Kidney (tissue), 13 donors: ENCODE measurements at regions not wholly inside any gene's neighbourhood (a gene's known extent, or its start where the extent isn't known, plus 50 kb on each side); places are given as distances from the start of the nearest gene placed in this dataset.

Source experiments
- DNase-seq, 5 donors: peaks; one replicate each; pipeline ENCODE4 v3.0.0-alpha.2; 2013 to 2020
- FAIRE-seq: peaks from 2 replicates; lab custom pipeline; 2012; peaks lifted over from hg19 to GRCh38; lab: Jason Lieb, UNC
- H3K27ac ChIP-seq, 2 donors: one replicate each; pipeline ENCODE4 v1.7.0; 2013; ENCODE audit warnings: low read depth in 2 of 2, low read length in 2 of 2, inconsistent platforms in 1 of 2
- H3K27me3 ChIP-seq: one replicate; pipeline ENCODE4 v1.7.1; 2013; ENCODE audit warnings: low read length, inconsistent platforms; ENCODE audit not compliant: control insufficient read depth, insufficient read depth
- H3K36me3 ChIP-seq, 3 donors: one replicate each; pipeline versions ENCODE4 v1.7.0 to v1.7.1; 2013; ENCODE audit warnings: low read length in 3 of 3, control low read depth in 1 of 3, inconsistent platforms in 1 of 3; ENCODE audit not compliant: insufficient read depth in 3 of 3, control insufficient read depth in 2 of 3
- H3K4me1 ChIP-seq, 3 donors: one replicate each; pipeline versions ENCODE4 v1.7.0 to v1.7.1; 2013; ENCODE audit warnings: low read length in 3 of 3, inconsistent platforms in 1 of 3, low read depth in 1 of 3; ENCODE audit not compliant: control insufficient read depth in 2 of 3, insufficient read depth in 2 of 3
- H3K4me3 ChIP-seq, 3 donors: one replicate each; pipeline versions ENCODE4 v1.7.0 to v1.8.1; 2013; ENCODE audit warnings: low read length in 3 of 3, control low read depth in 1 of 3, inconsistent platforms in 1 of 3
- H3K9ac ChIP-seq, 3 donors: one replicate each; pipeline versions ENCODE4 v1.7.0 to v1.7.1; 2013; ENCODE audit warnings: low read length in 3 of 3, control low read depth in 1 of 3, inconsistent platforms in 1 of 3
- H3K9me3 ChIP-seq, 3 donors: one replicate each; pipeline versions ENCODE4 v1.7.0 to v1.7.1; 2013; ENCODE audit warnings: low read length in 3 of 3, control low read depth in 1 of 3, inconsistent platforms in 1 of 3; ENCODE audit not compliant: control insufficient read depth in 2 of 3, insufficient read depth in 1 of 3
- intact Hi-C: fragments of 100-400 bp; cut with DNase I; formaldehyde crosslinking; loops from one replicate; pipeline ENCODE4 v1.11.1; 2022
- TF ChIP-seq, protein P1 (sequence below): IDR thresholded peaks from 3 replicates; pipeline ENCODE4 v1.5.1; 2012; ENCODE audit warnings: mild to moderate bottlenecking, moderate library complexity, borderline replicate concordance; ENCODE audit not compliant: insufficient read depth; ENCODE audit errors: extremely low read depth
- donor health status: control.
- donor health status: control.
- donor health status: control.
- donor health status: control.
- donor health status: control.
- donor health status: DM: yes; HTN: yes; CAD: no.
- donor health status: Normal renal cell carcinoma (clear cell type).

DNA sequence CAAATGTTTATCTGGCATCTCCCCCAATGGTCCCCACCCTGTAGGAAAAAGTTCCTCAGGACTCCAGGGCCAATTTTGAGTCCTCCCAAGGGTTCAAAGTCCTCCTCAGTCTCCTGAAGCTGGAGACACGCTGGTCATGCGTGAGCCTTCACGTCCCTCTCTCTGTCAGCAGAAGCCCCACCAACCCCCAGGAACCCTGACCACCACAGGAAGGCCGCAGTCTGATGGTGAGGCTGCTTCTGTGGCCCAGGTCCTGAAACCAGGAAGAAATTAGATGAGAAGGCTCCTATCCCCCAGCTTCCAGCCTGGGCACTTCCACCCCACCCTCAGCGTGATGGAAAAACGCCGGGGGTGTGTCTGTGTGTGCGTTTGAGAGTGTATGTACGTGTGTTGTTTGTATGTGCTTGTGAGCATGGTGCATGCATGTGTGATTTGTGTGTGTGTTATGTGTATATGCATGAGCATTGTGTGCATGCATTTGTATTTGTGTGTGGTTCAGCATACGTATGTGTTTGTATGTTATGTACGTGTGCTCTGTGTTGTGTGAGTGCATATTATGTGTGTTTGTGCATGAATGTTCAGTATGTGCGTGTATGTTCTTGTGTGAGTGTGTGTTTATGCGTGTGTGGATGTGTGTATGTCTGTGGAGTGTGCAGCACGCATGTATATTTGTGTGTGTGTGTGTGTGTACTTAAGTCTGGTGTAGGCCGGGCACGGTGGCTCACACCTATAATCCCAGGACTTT lies 92.5 kb downstream of the SIK1 start:
- intact Hi-C loops: no loop called here
- peak overlapping the region; percentile 20 to 41 for H3K27ac ChIP-seq
- no peak overlapping the region for H3K9ac ChIP-seq
- FAIRE-seq: no peak
- DNase-seq: peak in 1 of 5 donors; percentile 33
- H3K9me3 ChIP-seq: no peaks in the 10 kb centered on the region
- H3K27me3 ChIP-seq: no peaks in the 10 kb centered on the region
- TF ChIP-seq, protein P1, sequence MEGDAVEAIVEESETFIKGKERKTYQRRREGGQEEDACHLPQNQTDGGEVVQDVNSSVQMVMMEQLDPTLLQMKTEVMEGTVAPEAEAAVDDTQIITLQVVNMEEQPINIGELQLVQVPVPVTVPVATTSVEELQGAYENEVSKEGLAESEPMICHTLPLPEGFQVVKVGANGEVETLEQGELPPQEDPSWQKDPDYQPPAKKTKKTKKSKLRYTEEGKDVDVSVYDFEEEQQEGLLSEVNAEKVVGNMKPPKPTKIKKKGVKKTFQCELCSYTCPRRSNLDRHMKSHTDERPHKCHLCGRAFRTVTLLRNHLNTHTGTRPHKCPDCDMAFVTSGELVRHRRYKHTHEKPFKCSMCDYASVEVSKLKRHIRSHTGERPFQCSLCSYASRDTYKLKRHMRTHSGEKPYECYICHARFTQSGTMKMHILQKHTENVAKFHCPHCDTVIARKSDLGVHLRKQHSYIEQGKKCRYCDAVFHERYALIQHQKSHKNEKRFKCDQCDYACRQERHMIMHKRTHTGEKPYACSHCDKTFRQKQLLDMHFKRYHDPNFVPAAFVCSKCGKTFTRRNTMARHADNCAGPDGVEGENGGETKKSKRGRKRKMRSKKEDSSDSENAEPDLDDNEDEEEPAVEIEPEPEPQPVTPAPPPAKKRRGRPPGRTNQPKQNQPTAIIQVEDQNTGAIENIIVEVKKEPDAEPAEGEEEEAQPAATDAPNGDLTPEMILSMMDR: no peak
- peaks cover 4 to 18% (median 17%) of the 10 kb centered on the region in 3 donors for H3K4me1 ChIP-seq
- H3K36me3 ChIP-seq: no peaks in the 10 kb centered on the region
- peak overlapping the region in 1 of 3 donors; percentile 8 for H3K4me3 ChIP-seq

DNA sequence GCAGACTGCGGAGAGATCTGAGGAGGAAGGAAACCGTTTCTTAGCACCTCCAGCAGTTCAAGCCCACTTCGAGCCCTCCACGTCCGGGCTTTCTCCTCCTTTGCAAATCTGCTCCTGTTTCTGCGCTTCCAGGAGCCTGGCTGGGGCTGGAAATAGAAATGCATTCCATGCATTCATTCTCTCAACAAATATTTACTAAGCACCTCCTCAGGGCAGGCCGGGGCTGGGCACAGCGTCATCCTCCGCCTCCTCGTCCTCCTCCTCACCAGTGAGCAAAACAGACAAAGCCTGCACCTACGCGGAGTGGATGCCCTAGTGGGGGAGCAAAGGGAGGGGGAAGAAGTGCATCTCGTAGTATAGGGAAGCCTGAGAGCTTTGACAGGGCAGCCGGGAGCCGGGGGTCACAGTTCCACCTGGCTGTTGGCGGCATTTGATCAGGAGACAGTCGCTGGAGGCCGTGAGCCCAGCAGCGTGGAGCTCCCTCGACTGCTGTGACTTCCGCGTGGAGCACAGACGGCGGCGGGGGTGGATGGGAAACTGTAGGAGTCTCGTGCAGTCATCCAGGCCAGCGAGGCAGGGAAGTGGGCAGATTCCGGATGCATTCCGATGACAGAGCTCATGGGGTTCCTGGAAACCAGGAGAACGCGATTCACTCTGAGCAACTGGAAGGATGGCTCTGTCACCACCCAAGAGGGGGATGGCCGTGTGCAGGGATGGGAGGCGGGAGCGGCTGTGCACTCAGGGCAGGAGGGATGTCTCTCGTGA lies 93.5 kb downstream of the SIK1 start:
- H3K9ac ChIP-seq: peak overlapping the region in 1 of 3 donors; percentile 63
- DNase-seq (peak; percentile 83 to 88 (median 85)), FAIRE-seq (no peak)

DNA sequence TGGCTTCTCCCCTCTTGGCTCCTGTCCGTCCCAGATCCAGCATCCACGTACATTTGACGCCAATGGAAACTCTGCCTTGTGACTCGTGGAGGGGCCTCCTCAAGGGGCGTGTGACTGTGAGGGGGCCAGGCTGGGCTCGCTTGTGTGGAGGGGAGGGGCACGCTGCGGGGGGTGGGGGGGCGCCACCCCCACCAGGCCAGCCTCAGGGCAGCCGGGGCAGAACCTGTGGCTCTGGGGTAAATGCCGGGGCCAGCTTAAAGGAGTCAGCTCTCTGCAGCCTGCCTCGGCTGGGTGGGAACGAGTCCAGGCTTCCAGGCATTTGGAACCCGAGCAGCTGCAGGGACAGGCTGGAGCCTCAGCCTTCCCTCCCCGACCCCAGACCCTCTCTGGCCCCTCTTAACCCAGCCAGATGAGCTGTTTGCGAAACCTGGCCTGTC lies 94.1 kb downstream of the SIK1 start:
- TF ChIP-seq, protein P1: no peak
- H3K36me3 ChIP-seq: no peaks in the 10 kb centered on the region
- H3K9ac ChIP-seq: peak overlapping the region in 1 of 3 donors; percentile 63
- DNase-seq (peak in 2 of 5 donors; percentile 73 to 74), FAIRE-seq (no peak)
- no peaks in the 10 kb centered on the region for H3K9me3 ChIP-seq
- H3K4me3 ChIP-seq: peak overlapping the region in 2 of 3 donors; percentile 14 to 25
- H3K27ac ChIP-seq: peak overlapping the region; percentile 78 to 81
- intact Hi-C loops: no loop called here
- no peaks in the 10 kb centered on the region for H3K27me3 ChIP-seq
- peaks cover 4 to 18% (median 17%) of the 10 kb centered on the region in 3 donors for H3K4me1 ChIP-seq

More for the DNA sequence above, 93.5 kb downstream of the SIK1 start:
- Histone ChIP-seq H3K27me3 (no peaks in the 10 kb centered on the region), H3K4me1 (peaks cover 4 to 18% (median 17%) of the 10 kb centered on the region in 3 donors), H3K9me3 (no peaks in the 10 kb centered on the region), H3K27ac (peak overlapping the region; percentile 78 to 81), H3K4me3 (peak overlapping the region in 2 of 3 donors; percentile 14 to 25), H3K36me3 (no peaks in the 10 kb centered on the region)
- TF ChIP-seq, protein P1: no peak
- intact Hi-C loops: no loop called here
